ENCODE measurements at regions not wholly inside any gene's neighbourhood (a gene's known extent, or its start where the extent isn't known, plus 50 kb on each side); places are given as distances from the start of the nearest gene placed in this dataset.
A peak's percentile ranks its signal among the peaks of the same experiment; 100 is the strongest.

DNA sequence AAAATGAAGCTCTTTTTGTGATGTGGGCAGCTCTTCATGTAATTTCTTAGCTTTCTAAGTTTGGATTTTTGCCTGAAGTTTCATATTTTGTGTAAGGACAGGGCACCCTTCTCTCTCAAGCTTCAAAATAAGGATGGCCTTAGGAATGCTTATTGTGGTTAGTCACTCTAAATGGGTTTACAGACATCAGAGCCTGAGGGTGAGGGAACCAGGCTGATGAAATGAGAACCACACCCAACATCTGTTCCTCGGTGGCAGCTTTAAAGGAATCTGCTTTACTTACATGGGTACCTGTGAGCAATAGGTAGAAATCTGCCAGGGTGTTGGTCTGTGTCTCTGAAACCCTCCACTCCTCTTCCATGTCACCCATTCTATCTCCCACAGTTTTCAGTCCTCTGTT, 174.3 kb downstream of the EMX2 start:
- no peak for DNase-seq (ENCODE audit: low read depth)

DNA sequence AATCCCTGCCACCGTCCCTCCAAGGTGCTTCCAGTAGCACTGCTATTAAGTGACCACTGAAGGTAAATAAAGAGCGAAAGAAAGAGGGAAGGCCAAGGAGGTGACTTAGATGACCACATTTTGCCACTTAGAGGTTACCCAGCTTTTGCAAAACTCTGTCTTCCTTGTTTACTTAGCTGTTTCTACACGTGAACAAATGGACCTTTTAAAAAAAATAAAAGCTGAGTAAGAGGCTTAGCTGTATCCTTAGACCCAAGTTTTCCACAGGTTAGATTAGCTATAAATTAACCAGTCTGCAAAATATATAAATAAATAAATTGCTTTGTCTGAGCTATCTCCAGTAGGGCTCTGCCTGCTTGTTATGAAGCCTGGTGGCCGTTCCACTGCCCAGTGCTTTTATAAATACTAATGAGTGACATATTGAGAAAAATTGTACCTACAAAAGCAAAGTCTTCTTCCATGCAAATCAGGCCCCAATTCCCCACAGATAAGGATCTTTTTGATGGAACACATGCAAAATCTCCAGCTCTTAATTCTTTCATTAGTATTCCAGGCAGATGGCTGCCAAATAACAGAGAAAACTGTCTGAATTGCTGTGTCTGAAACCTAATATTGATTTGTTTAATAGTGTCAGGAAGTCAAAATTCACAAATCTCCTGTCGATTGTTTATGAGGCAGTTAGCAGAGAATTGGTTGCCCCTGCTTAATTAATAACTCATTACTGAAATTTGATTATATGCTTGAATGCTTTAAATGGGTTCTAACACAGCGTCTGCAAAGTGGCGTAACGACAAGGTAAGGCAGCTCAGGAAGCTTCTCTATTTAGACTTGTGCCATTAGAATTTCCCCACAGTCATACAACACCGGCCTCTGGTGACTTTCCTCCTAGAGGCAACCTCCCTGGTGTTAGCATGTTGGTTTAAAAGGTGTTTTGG, 176.7 kb downstream of the EMX2 start:
- DNase-seq (ENCODE audit: low read depth) = no peak

DNA sequence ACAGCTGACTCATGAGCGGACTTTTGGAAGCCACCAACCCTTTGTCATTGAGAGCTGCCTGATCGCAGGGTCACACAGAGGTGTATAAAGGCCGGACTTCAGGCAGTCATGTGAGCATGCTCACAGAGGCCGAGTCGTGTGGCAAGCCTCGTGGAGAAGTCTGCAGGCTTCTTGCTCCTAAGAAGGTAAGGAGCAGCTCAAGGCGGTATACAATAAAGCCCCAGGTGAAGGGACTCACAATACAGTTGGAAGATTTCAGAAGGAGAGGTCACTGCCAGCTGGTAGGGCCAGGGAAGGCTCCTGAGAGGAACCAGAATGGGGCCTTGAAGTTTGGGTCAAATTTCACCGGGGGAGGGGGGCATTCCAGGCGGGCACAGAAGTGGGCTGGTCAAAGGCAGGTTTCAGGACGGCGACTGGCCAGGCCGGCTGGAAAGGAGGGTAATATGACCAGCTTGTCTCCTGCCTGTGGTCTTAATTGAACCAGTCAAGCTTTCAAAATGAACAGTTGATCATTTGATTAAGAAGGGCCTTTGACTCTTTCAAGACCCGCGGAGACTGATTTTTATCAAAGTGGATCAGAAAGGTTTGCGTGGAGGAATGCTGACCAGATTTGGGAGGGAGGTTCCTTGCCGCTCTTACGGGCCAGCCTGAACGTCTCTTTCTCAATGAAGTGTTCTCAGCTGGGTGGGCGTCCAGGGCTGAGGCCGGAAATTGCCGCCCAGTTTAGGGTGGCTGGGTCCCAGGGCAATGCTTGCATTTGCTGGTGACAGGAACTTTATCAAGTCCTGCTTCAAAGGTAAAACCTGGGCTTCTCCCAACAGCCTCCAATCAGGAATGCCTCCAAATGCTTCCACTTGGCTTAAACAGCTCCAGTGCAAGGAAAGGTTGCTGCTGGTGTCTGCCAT, 178.6 kb downstream of the EMX2 start:
- no peak for DNase-seq (ENCODE audit: low read depth)

DNA sequence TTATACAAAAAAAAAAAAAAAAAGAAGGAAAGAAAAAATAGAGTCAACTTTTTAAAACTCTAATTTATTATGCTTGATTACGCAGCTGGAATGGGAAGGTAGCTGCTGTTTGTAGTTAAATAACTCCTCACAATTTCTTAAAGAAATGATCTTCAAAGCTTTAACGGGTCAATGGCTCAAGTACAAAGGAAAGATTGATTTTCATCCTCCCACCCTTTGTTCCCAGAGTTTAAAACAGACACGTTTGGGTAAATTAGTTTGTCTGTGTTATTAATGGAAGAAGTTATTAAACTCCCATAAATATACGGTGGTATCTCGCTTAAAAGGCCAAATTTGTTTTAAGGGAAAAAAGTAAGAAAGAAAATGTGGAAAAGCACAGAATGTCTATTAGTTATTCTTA, 179.3 kb downstream of the EMX2 start:
- no peak for DNase-seq (ENCODE audit: low read depth)

DNA sequence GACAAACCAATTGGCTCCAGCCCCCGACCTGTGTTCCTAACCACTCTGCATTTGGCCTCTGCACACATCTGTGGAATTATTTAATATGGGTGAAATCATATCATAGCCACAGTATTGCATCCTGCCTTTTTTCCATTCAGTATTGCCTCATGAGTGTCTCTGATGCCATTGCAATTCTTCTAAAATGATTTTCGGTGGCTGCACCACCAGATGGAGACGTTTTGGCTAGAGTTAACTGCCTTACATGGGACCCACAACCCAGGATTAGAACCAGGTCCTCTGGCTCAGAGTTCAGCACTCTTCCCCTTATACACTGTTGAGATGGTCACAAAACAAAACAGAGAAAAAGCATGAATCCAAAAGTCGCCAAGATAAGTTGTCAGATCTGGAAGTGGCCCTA, 180.8 kb downstream of the EMX2 start:
- no peak for DNase-seq (ENCODE audit: low read depth)

DNA sequence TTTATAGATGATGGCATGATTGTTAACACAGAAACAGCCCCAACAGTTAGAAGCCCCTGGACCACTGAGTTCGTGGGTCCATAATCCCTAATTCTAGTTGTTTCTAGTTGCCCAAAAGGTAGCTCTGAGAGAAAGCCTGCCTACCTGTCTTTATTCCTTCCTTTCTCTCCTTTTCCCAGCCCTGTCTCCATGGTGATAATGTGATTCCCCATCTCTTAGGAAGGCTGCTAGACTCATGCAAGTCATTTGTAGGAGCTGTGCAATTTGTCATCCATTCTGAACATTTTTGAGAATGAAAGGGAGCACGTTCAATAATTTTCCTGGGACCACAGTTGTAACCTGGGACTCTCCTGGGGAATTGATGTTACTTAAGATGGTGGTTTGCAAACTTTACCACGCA, 183.4 kb downstream of the EMX2 start:
- DNase-seq (ENCODE audit: low read depth) = no peak

DNA sequence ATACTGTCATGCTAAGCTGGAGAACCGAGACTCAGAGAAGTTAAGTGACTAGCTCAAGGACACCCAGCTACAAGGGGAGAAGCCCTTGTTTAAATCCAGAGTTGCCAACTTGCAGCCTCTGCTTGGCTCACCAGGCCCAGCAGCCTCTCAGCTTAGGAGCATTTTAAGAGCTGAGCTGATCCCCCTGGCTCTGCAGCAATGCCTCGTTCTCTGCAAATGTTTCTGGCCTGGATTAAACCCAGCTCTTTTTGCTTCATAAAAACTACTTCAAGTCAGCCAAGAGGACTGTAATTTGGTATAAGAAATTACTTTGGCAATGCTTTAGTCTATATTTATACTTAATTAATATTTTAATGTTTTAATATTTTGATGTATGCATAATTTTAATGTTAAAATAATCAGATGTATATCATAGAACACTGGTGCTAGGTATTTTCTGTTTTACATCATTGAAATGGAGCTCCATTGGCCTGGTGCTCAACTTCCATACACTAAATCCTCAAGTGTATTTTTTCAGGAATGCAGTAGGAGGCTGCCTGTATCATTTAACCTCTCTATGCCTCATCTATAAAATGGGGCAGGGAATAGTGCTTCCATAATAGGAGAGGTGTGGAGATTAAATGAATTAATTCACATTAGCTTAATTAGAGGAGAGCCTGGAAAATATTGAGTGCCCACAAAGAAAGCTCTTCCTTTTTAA, 184.2 kb downstream of the EMX2 start:
- no peak for DNase-seq (ENCODE audit: low read depth)

DNA sequence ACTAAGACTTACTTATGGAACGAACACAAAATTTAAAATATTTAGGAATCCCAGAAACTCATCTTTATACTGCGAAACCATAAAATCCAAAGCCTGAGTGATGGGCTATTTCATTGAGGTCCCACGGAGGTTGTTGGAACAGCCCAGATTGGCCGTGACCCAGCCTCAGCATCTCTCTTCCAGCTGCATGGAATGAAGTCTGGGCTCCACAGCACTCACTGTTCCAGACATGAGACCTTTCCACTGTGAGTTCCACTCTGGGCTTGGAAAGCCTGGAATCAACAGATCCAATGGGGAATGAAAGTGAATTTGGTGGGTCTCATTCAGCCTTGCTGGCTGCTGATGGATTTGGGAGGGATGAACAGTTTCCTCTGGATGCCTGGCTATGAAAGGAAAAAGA, 184.9 kb downstream of the EMX2 start:
- DNase-seq (ENCODE audit: low read depth) = no peak

DNA sequence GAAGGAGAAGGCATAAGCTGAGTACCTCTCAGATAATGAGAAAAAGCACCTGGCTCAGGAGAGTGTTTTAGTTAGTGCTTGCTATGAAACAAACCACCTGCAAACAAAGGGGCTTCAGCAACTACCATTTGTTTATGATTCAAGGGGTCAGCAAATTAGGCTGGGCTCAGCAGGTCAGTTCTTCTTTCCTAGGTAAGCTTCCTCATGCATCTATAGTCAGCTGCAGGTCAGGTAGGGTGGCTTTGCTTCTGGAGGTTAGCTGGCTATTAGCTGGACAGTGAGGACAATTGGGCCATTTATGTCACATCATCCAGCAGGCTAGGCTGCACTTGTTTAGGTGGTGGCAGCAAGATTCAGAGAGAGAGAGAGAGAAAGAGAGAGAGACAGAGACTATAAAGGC, 185.5 kb downstream of the EMX2 start:
- no peak for DNase-seq (ENCODE audit: low read depth)

DNA sequence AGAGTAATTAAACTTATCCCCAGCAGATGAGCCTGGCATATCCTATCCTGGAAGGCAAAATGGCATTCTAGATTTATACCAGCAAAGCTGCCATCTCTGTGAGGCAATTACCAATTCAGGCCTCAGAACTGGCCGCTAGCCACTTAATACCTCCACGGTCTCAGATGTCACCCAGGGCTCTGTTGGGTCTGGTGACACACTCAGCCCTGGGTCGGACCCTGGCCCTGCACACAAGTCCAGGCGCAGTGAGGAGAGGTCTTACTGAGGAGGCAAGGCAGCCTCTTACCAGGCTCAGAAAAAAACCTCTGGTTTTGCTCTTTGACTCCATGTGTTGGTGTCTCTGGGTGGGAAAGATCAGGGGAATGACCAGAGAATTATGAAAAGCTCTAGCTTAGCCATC, 186.6 kb downstream of the EMX2 start:
- DNase-seq (ENCODE audit: low read depth) = no peak

DNA sequence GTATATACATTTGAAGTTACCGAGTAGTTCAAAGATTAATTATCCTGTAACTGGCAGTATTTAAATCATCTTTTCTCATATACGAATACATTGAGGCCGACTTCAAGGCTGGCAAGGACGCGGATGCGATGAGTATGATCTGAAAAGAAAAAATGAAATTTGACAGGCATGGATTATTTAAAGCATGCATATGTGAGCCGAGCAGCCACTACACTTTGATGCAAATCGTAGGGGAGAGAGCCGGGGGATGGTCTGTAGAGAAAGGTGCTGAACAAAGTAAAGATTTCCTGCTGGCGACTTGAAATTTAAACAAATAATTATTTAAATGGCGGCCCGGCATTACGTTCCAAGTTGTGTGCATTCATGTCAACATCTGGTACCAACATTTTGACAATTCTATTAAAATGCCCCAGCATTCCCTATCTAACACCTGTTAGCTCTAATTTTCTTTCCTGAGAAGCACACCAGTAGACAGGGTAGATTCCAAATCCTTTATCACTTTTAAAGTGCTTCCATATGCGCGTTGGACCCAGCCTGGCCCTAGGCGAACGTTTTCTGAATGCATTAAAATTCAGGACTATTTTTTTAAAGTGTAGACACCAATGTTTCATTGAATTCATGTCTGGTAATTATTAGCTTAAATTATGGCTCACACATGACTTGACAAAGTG, 188.7 kb downstream of the EMX2 start:
- DNase-seq (ENCODE audit: low read depth) = no peak

DNA sequence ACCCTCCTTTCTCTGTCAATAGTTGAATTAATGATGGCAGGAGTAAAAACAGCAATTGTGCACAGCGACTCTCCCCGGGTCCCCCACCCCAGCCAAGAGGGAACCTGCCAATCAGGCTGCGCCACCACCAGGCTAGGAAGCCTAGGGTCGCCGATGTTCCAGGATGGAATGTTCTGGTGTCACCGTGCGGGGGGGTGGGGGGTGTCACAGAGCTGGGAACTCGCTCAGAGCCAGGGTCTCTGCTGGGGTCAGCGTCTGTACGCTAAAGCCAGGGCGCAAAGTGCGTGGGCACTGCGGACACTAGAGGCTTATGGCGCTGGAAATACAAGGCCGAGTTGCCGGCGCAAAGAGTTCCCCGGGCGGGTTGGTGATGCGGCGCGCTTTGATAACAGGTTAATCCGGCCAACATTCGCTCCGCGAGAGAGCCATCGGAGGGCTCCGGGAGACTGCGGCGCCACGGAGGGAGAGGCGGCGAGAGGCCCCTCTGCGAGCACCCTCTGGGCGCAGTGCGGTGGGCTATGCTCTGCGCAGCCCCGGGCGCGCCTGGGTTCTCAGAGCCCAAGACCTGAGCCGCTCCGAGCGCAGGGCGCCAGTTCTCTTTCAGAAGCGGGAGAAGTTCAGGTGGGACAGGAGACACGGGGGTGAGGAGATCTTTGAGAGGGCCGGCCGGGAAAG, 192.3 kb downstream of the EMX2 start:
- DNase-seq (ENCODE audit: low read depth) = no peak

DNA sequence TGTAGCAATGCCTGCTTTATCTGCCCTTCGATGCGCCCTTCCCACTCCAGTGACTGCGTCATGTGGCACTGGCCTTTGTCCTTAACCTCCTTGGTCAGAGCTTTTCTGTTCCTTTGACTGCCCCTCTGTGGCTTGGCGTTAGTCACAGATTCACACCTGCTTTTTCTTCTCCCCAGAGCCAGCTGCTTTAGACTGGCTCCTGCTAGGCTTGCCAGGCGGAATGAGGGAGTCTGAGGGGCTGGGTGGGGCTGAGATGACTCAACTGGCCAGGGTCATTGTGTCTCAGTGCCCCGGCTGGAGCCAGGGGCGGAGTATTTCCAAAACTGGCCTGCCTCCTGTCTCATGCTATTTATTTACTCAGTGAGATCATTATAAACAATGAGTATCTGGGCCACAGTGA, 194.1 kb downstream of the EMX2 start:
- DNase-seq (ENCODE audit: low read depth) = peak; percentile 39

DNA sequence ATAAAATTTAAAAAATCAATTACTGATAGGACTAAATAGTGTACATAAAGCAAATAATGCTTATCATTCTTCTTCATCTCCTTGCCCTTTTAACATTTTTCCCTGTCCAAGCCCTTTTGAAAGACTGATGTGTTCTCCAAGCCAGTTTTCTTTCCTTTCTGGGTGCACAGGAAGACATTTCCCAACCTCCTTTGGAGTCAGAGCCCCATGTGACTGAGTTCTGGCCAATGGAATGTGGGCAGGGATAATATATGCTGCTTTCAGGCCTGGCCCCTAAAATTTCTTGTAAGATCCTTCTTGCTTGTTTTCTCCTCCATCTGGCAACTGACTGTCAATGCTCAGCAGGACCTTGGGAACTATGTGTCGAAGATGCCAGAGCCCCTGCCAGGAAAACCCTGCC, 197.5 kb downstream of the EMX2 start:
- DNase-seq (ENCODE audit: low read depth) = no peak

DNA sequence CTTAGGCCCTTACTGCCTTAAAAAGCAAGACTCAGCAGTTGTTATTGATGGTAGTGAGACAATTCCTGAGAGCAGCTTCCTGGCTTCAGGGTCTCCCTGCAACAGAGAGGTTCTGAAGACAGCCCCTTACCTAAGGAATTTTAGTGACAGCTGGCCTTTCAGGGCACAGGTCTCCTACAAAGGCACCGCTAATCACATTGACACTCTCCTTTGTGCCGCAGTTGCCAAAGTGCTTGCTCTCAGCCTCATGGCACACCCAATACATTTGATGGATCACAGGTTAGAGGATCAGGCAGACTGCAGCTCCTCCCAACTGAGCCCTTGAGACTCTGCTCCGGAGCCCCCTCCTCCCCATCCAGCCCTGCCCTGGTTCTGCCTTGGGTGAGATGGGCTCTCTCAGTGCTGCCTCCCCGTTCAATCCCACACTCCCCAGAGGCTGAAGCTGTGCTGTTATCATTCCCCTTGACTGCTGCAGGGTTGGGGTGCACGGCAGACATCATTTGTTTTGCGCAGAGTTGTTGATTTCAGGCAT, 198.2 kb downstream of the EMX2 start:
- no peak for DNase-seq (ENCODE audit: low read depth)

DNA sequence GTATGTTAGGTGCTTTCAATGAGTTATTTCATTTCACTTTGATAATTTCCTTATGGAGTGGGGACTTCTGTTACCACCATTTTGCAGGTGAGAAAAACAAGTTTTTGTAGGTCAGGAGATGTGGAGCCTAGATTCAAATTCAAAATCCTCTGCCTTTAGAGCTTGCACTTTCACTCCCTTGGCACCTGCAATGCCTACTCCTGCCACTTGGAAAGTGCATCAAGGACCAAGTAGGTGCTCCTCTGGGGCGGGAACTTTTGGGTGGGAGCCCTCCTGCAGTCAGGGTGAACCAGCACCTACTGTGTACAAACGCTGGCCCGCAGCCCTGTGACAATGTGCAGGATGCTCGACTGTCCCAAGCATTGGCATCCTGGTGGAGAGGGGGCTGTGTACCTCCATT, 199.0 kb downstream of the EMX2 start:
- DNase-seq (ENCODE audit: low read depth) = no peak

DNA sequence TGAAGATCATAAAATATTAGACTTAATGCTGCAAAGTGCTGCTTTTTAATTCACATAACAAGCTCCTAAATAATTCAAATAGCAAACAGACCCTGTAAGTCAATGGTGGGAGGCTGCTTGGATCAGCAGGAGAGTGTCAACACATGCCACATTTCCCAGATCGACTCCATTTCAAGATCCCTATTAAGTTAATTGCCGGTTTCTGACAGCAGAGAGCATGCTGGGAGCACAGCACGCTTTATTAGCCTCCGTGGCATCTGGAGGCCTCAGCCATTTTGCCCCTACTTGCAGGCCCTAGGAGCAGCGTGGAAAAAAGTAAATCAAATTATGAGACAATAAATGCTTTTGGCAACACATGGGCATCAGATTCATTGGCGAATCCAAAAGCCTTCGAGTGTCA, 201.0 kb downstream of the EMX2 start:
- no peak for DNase-seq (ENCODE audit: low read depth)

DNA sequence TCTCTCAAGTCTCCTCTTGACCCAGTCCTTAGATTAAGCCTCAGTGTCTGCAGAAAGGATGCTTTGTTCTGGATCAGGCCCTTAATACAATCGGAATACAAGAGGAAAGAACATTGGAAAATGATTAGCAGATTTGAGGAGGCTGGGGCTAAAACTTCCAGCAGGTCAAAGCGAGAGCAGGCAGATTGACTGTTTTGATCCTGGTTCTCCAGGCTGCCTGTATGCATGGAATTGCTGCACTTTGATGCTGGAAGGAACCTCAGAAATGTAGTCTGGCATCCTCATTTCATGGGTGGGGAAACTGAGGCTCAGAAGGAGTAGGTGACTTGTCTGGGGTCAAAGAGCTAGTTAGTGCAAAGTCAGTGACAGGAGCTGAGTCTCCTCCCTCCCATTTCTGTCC, 202.8 kb downstream of the EMX2 start:
- no peak for DNase-seq (ENCODE audit: low read depth)

DNA sequence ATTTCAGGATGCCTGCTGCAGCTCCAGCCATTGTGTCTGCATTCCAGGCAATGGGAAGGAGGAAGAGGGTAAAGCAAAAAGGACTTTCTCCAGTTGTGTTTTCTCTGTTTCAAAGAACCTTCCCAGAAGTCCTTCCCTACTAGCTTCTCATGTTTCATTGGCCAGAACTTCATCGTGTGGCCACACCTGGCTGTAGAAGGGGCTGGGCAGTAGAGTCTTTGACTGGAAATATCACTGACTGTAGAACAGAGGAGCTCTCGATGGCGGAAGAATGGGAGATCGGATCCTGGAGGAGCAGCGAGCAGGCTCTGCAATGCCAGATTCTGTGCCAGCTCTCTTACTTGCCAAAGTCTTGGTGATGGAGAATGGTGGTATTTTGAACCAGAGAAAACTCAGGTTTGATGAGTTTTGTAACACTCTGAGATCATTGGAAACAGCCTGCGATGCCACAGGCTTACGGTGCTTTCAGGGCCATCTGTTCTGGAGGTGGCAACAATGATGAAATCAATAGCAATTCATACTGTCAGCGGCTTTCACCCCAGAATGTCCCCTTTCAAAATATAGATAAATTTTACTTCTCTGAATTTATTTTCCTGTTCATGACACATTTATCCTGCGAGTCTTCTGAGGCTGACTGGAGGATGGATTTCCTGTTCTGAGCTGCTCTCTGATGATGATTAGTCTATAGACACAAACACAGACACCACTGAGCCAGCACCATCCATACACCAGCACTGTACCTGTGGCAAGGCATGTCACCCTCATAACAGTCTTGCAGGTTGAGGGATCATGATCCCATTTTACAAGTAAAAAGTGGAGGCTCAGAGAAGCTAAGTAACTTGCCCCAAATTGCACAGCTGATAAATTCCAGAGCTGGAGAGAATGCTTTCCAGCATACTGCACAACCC, 204.2 kb downstream of the EMX2 start:
- no peak for DNase-seq (ENCODE audit: low read depth)

DNA sequence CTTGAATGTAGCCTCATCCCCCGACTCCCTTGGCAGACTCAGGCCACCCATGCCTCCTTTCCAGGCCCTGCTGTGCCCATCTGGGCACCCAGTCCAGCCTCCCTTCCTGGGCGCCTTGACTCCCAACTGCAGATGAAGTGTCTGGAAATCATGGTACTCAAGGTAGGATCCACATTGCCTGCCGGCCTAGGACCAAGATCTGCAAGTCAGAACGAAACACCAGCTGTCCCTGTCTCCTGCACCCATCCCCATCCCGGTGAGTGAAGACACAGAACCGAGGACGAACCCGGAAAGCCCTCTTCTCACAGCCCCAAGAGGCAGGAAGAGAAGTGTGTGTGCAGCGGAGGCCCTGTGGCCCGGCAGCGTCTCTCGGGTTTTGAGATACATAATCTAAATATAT, 205.1 kb downstream of the EMX2 start:
- no peak for DNase-seq (ENCODE audit: low read depth)
